T-helper 1 cell treated with Interleukin-12 subunit alpha and Interleukin-12 subunit beta and Interleukin-4 antibody, amounts not matched to agents 30 ng/mL and 1 ng/mL, for 36 hours (primary cell): ENCODE measurements at regions not wholly inside any gene's neighbourhood (a gene's known extent, or its start where the extent isn't known, plus 50 kb on each side); places are given as distances from the start of the nearest gene placed in this dataset.

Experiments
- intact Hi-C: fragments of 100-400 bp; cut with micrococcal nuclease; formaldehyde crosslinking; loops from one replicate; pipeline ENCODE4 v1.15.1; 2024

DNA sequence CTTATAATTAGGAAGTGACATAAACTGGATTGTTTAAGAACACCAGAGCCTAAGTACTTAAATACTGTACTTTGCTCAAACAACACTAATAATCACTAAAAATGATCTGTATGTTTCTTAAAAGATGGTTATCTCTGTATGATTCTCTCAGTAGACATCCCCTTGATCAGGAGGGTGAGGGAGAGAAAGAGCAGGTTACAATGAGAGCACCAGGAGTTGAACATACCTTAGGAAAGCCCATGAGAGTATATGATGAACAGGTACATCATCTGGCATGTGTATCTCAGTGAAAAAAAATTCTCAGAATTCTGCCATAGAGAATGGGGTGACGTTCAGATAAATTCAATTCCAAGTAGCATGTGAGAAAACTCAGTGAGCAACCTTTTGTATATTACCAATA, 59.9 kb upstream of the IL2 start:
- intact Hi-C loops = no loop called here

DNA sequence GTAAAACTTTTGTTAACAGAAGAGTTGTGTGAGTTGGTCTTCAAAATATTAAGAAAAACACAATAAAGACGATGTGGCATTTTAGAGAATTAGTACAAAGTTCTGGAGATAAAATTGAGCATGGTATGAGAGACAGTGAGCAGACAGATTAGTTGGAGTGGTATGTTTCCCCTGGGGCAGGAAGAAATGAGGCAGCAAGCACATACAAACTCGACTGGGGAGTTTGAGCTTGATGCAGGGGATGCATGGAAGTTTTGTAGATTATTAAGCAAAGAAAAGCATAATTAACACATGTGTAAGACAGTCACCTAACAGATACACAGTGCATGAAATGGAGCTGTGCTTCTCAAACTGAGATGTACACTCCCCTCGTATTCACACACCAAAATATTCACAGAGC, 58.1 kb upstream of the IL2 start:
- intact Hi-C loops = no loop called here

DNA sequence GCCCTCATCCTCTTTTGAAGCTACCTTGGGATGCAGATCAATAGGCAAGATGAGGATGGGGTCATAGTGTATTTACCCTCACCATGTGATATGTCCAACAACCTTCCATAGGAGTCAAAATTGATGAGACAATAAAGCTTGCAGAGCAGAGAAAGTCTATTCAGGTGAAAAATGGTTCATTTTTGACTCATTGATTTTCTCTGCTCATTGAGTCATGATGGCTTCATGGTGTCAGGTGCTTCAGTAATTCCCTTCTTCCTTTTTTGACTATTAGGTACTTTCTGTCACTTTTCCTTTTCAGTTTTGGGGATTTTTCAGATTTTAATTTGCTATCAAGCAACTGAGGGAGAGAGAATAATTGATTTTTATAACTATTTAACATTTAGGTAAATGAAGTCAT, 55.9 kb upstream of the IL2 start:
- intact Hi-C loops = no loop called here

DNA sequence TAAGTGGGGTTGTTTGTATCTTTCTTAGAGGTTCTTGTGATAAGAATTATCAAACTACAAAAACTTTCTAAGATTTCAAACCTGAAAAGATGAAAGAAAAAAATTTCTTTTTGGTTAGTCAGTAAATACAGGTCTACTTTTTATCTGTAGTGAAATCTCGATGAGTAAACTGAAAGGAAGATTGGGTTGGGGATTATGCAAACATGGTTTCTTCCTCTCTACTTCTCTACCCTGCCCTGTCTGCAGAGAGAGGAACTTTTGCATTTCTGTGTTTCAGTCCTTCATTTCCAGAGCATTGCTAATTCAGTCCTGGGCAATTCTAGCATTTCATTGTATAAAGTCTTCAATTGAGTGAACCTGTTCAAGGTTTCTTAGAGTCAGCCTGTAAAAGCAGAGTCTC, 51.6 kb upstream of the IL2 start:
- intact Hi-C loops = loop anchor here (1.0 to 5.0 kb wide), 5 partner anchors 34 to 356 kb away; partner anchors contain the start of gene BLTP1
